Stimulated activated CD4-positive, alpha-beta T cell treated with anti-CD3 and anti-CD28 coated beads, TNF-alpha, amount 100 ng/mL, for 4 hours (primary cell): ENCODE measurements at regions not wholly inside any gene's neighbourhood (a gene's known extent, or its start where the extent isn't known, plus 50 kb on each side); places are given as distances from the start of the nearest gene placed in this dataset.

Experiments
- DNase-seq, 3 experiments: peaks; one replicate each; pipeline ENCODE4 v3.0.0-alpha.2; 2020; ENCODE audit warnings: low read depth in 3 of 3

- no peak for DNase-seq
Observed at GRCh38 chr21:35696644-35697043, 363.7 kb downstream of the SETD4 start.

GRCh38 chr21:35692311-35692710 is 368.0 kb downstream of the SETD4 start:
- no peak for DNase-seq

- no peak for DNase-seq
Observed at GRCh38 chr21:35690436-35690835, 369.9 kb downstream of the SETD4 start.

- no peak for DNase-seq
Observed at GRCh38 chr21:35686156-35686555, 374.2 kb downstream of the SETD4 start.

GRCh38 chr21:35683664-35684304 is 376.5 kb downstream of the SETD4 start:
- DNase-seq, result no peak

GRCh38 chr21:35682904-35683549 is 377.3 kb downstream of the SETD4 start:
- DNase-seq, result no peak

- no peak for DNase-seq
Observed at GRCh38 chr21:35681946-35682345, 378.4 kb downstream of the SETD4 start.

GRCh38 chr21:35679076-35679475 is 381.2 kb downstream of the SETD4 start:
- DNase-seq, result no peak

GRCh38 chr21:35678393-35678792 is 381.9 kb downstream of the SETD4 start:
- no peak for DNase-seq

- DNase-seq, result no peak
Observed at GRCh38 chr21:35677298-35677841, 383.0 kb downstream of the SETD4 start.

- no peak for DNase-seq
Observed at GRCh38 chr21:35674895-35675470, 385.3 kb downstream of the SETD4 start.

GRCh38 chr21:35674091-35674671 is 386.1 kb downstream of the SETD4 start:
- DNase-seq, result no peak

GRCh38 chr21:35672313-35672712 is 388.0 kb downstream of the SETD4 start:
- no peak for DNase-seq

- no peak for DNase-seq
Observed at GRCh38 chr21:35664683-35665082, 395.6 kb downstream of the SETD4 start.

- DNase-seq, result no peak
Observed at GRCh38 chr21:35663856-35664606, 396.3 kb downstream of the SETD4 start.

GRCh38 chr21:35658242-35658641 is 402.1 kb downstream of the SETD4 start:
- no peak for DNase-seq

- no peak for DNase-seq
Observed at GRCh38 chr21:35652872-35653271, 407.5 kb downstream of the SETD4 start.

- DNase-seq, result no peak
Observed at GRCh38 chr21:35652196-35652595, 408.1 kb downstream of the SETD4 start.

- no peak for DNase-seq
Observed at GRCh38 chr21:35651196-35651595, 409.1 kb downstream of the SETD4 start.

GRCh38 chr21:35649186-35649585 is 411.1 kb downstream of the SETD4 start:
- no peak for DNase-seq

- no peak for DNase-seq
Observed at GRCh38 chr21:35648512-35648911, 411.8 kb downstream of the SETD4 start.

- no peak for DNase-seq
Observed at GRCh38 chr21:35646606-35647005, 413.7 kb downstream of the SETD4 start.
